IPS DF 19.7 (cell line): ENCODE measurements at regions not wholly inside any gene's neighbourhood (a gene's known extent, or its start where the extent isn't known, plus 50 kb on each side); places are given as distances from the start of the nearest gene placed in this dataset.

ENCODE experiments used
- DNase-seq: peaks from one replicate; pipeline ENCODE4 v3.0.0-alpha.2; 2013; ENCODE audit warnings: low read depth, low spot score

DNA sequence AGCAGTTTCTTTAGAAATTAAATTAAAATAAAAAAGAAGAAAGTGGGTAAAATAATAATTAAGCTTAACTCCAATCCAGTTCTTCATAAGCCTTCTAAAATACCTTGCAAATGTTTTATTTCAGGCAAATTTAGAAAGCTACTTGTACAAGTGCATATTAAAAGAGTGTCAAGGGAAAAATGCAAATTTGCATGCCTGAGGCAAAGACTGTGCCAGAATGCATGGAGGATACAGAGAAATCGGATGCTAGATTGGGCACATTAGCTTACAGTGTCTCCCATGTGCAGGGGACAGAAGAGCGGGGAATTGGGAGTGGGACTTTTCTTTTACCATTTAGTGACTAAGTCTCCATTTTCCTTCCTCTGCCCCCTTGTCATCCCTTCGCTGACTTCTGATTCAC, 173.0 kb upstream of the NWD2 start:
- no peak for DNase-seq

DNA sequence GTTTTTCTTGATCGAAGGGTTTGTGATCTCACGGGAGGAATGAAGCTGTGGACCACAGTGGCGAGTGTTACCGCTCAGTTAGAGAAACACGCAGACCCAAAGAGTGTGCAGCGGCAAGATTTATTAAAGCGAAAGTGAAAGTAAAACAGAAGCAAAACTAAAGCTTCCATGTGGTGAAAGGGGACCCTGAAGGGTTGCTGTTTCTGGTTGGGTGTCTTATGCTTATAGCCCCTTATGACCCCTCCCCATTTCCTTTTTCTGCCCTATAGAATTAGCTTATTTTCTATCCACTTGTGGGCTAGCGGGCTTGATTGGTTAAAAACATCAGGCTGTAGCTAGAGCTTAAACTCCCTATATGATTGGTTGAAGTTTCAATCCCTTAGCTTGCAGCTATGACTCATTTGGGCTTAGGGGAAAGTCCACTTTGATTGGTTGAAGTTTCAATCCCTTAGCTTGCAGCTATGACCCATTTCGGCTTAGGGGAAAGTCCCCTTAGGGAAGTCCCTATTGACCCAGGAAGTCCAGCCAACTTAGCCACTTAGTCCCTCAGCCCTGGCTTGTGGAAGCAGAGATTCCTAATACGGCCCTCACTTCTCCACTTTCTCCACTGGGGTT, 171.2 kb upstream of the NWD2 start:
- DNase-seq, result no peak

DNA sequence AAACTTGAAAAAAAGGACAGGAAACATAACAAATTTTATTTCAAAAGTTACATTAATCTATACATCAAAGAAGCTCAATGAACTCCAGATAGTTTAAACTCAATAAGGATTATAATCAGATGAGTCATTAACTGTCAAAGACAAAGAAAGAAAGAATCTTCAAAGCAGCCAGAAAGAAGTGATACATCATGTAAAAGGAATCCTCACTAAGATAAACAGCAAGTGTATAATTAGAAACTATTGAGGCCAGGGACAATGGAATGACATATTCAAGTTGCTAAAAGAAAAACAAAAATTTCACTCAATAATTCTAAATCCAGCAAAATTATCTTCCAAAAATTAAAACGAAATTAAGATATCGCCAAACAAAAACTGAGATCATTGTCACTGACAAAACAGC, 161.6 kb upstream of the NWD2 start:
- no peak for DNase-seq

DNA sequence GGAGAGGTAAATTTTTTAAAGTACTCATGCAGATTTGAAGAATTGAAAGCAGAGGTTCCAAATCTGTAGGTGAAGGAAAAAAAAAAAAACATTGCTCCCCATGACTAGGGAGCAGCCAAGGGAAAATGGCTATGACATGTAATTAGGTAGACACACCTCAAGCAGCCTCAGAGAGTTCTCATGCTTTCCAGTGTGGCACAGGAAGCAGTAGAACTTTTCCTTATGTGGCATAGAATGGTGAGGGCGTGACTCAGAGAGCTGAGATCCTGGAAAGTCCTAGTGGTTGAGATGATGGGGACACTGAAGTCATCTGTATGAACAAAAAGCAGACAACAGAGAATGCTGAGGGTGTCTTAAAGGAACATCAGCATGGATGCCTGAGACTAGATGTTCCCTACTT, 148.6 kb upstream of the NWD2 start:
- DNase-seq, result no peak

DNA sequence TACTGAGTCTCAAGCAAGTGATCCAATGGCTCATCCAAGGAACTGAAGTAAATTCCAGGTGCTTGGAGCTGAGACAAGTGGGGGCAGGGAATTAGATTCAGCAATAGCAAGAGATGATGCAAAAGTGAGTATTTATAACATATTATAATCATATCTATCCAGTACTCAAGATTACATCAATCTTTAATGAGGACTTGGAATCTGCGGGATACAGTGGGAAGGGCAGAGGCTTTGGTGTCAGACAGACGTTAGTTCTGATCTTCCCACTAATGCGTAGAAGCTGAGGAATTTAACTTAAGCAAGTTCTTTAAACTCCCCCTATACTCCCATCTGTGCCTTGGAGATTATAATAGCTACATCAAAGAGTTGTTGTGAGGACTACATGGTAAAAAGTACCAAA, 143.4 kb upstream of the NWD2 start:
- DNase-seq, result no peak

DNA sequence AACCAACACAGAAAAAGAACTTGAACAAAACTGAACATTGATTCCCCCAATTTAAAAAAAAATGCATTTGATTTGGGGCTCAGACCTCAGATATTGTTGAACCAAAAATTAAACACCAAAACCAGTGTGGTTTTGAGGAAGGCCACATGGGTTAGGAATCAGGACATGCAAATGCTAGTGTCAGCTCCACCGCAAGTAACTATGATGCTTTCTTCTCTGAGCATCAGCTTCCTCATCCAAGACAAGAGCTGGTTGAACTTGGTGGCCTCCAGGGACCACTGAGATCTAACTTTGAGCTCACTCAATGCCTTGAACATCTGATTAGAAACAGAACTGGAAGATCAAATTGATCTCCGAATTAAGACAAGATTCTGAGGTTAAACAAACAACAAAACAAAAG, 142.9 kb upstream of the NWD2 start:
- no peak for DNase-seq

DNA sequence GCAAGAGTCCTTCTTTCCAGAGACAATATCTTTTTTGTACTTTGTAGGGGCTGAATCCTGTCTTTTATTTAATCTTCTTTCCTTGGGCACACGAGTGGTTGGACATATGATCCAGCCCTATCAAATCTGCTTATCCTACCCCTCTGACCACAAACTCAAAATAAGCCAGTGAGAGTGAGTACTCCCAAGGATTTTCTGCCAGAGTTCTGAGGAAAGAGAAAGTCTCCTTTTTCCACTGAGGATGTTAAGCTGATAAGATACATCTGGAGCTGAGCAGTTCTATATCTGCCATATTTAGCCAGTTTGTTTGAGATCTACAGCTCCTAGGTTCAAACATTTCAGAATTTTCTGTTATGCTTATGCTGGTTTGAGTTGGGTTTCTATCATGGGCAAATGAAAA, 134.8 kb upstream of the NWD2 start:
- DNase-seq, result no peak

DNA sequence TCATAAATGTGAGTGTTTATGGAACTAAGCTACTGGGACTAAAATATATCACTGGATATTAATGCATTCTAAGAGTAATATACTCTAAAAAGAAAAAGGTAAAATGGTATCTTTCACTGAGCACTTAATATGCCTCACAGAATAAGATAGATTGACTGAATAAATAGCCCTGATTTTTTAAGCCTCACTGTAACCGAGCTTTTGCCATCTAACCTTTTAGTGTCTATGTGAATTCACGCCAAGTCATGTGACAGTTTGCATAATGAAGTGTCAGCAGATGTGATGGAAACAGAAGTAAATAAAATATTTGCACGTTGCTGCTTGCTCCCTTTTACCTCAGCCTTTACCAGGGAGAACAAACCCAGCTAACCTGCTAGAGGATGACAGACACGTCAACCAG, 119.7 kb upstream of the NWD2 start:
- no peak for DNase-seq

DNA sequence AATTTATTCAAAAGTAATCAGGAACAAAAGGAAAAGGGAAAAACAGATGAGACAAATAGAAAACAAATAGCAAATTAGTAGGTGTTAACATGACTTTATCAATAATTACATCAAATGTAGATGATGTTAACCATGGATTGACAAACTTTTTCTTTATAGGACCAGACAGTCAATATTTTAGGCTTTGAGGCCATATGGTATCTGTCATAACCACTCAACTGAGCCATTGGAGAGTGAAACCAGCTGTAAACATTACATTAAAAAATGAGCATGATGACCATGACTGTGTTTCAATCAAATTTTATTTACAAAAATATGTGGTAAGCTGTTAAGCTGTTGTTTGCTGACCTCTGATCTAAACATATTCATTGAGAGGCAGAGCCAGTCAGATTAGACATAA, 118.5 kb upstream of the NWD2 start:
- no peak for DNase-seq

DNA sequence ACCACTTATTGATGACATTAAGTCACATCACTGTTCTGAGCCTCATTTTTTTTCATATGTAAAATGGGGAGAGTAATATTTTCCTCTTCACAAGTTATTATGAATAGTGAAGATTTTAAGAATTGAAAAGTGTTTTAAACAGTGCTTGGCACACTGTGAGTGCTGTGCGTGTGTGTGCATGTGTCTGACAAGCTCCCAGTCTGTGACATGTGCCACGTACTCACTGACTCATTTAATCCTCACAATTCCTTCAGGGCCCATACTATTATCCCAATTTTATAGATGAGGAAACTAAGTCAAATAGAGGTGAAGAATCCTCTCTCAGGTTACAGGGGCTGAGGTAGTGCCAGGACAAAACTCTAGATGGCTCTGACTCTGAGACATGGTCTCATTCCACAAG, 114.1 kb upstream of the NWD2 start:
- no peak for DNase-seq

DNA sequence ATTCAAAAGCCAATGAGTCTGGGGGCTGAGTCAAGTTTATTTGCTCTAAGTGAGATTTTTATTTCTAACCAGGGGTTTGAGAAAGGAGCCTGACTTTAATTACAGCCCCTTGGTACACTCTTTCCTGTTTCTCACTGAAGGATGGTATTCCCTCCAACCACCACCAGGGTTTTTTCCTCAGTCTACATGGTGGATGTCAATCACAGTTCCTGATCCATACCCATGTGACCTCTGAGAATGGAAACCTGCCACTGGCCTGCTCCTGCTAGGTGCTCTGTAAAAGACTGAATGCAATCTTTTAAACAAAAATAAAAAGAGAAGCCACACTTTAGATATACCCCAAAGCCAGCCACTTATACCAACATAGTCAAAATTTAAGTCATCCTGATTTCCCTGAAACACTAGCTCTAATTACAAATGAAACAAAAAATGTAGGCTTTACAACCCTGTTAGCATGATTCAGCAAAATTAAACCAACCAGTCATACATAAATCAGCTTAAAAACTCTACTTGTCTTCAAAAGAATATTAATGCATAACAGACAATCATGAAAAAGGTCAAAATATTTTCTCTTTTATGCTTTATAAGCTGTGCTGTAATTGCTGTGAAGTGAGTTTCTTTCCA, 112.1 kb upstream of the NWD2 start:
- no peak for DNase-seq

DNA sequence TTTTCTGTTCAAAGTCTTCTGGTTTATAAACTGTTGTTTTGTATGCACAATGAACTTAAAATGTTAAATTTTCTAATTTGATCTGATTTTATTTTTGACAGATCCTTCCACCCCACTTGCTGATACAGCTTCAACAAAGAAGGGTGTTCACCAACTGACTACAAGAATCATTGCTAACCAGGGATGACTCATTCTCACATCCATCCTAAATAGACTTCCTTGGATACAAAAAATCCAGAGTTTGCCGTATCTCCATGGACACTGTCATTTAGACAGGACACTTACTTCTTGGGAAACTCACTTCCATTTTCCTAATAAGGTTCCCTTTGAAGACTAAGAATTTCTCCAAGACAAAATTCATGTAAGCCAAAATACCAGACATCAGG, 111.6 kb upstream of the NWD2 start:
- no peak for DNase-seq

DNA sequence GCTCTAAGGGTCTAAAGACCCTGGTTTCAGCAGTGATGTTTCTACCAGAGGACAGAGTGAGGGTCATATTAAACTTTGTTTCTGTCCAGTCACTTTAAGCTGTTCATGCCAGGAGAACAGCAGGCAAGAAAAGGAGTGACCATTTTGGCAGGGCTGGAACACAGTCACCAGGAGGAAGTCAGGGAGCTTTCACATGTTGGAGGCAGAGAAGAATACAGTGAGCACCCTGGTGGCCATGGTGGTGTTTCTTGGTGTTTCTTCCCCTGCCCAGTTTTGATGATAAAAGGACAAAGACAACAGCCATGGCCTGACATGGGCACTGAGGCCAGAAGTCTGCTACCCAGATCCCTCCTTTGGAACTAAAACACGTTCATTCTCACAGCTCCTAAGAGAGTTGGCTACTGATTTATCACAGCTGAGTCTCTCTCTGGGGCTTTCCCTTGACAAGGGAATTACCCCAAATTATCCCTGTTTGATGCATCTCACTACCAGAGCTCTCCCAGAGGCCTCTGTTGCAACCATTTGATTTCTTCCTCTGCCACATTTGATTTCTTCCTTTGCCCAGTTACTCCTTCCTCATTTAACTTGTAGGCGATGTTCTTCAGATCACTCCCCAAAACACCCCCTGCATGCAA, 106.4 kb upstream of the NWD2 start:
- no peak for DNase-seq

DNA sequence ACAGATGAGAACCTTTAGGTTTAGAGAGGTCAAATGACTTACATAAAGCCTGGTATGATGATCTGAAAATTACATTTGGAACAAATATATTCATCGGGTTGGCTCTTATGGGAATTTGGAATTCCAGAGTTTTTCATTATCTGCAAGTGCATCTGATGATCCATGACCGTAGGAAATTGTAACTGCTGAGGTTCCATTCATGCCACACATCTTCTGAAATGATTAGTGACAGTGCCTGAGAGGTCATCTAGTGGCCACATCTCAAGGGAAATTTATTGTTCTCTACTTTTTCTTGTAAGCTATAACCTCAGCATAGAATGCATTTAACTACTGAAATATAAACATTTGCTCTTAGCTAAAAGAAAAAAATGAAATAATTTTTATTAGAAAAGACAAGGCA, 105.8 kb upstream of the NWD2 start:
- DNase-seq, result no peak

DNA sequence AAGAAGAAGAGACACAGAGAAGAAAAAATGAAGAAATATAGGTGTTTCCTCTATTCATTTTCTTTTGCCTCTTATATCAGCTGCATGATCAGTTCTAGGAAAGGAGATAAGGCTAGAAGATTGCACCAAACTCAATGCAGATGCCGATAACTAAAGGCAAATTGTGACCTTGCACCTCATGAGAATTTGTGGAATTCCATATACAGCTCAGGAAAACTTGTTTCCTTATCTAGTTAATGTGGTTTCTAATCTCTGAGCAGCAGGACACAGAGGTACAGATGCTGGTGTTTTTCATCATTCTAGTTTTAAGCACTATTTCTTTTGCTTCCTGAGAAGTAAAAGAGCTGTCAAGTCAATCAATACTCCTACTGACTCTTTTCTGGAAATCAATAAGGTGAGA, 104.6 kb upstream of the NWD2 start:
- DNase-seq, result no peak

DNA sequence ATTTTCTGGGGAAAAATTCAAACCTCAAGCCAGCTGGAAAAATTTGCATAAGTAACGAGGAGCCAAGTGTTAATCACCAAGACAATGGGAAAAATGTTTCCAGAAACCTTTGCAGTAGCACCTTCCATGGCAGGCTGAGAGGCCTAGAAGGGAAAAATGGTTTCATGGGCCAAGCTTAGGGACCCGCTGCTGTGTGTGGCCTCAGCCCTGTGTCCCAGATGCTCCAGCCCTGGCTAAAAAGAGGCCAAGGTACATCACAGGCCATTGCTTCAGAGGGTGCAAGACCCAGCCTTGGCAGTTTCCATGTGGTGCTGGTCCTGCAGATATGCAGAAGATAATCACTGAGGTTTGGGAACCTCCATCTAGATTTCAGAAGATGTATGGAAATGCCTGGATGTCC, 98.3 kb upstream of the NWD2 start:
- no peak for DNase-seq

DNA sequence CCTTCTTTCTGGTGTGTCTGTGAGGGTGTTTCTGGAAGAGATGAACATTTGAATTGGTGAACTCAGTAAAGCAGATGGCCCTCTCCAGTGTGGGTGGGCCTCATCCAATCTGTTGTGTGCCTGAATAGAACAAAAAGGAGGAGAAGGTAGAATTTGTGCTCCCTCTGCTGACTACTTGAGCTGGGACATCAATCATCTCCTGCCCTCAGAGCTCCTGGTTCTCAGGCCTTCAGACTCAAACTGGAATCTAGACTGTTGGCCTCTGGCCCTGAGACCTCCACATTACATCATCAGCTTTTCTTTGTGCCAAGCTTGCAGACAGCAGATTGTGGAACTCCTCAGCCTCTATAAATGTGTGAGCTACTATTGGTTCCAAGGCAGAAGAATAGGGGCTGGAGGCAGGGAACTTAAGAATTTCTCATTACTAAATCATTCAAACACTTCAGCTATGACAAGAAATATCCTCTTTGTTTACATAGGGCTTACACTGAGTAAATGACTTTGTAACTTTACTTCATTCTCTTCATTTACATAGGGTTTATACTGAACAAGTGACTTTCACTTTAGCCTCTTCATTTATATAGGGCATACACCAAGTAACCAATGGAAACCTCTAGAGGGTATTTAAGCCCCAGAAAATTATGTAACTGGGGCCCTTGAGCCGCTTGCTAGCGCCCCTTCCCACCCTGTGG, 86.9 kb upstream of the NWD2 start:
- no peak for DNase-seq

DNA sequence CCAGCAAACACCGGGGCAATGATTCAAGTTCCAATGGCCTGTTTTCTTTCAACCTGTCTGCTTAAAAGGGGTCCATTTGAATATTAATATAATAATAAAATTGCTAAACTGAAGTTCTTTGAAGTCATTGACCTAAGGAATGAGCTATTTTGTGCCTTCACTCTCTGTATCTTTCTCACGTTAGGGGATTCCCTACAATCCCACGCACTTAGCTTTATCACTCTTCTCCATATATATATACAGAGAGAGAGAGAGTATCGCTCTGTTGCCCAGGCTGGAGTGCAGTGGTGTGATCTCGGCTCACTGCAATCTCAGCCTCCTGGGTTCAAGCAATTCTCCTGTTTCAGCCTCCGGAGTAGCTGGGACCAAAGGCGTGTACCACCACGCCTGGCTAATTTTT, 83.9 kb upstream of the NWD2 start:
- DNase-seq, result no peak

DNA sequence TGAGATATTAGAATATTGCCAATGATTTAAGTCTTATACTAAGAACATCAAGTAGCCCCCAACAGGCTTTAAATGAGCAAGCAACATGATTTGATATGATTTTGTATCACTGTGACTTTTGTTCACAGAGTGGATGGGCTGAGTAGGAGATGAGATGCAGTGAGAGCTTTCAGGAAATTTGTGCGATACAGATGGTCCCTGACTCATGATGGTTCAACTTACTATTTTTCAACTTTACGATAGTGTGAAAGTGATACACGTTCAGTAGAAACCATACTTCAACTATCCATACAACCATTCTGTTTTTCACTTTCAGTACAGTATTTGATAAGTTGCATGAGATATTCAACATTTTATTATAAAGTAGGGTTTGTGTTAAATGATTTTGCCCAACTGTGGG, 78.7 kb upstream of the NWD2 start:
- no peak for DNase-seq

DNA sequence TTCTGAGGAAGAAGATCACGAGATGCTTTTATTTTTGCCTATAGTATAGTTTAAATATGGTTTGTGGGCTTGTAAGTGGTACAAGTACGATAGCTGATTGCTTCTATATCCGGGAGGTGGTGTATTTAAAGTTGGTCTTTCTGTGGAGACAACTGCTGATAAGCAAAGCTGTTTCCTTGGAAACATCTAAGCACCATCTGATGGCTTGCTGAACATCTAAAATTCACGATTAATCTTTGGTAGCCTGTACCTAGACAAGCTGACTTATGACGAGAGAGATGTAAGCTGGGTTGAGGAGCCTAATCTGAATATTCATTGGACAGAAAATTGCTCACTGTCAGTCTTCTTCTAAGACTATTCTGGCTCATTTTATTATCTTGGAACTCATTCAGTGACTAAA, 74.6 kb upstream of the NWD2 start:
- DNase-seq, result no peak

DNA sequence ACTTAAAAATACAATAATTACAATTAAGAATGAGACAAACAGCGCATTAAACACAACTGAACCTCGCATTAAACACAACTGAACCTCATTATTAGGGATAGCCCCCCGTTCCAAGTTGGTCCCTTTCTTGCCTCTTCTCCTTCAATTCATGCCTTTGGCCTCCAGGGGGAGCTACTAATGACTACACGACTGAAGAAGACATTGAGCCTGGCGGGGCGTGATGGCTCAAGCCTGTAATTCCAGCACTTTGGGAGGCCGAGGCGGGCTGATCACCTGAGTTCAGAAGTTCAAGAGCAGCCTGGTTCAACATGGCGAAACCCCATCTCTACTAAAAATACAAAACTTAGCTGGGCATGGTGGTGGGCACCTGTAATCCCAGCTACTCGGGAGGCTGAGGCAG, 56.4 kb upstream of the NWD2 start:
- peak; percentile 9 for DNase-seq
